SU-DHL-6 (cell line): ENCODE measurements at regions not wholly inside any gene's neighbourhood (a gene's known extent, or its start where the extent isn't known, plus 50 kb on each side); places are given as distances from the start of the nearest gene placed in this dataset.
"Not testable (repeated sequence)": the region's sequence is repeated elsewhere in the genome, so short reads cannot be mapped to it uniquely, and the experiment has no call there.

Source experiments
- EZH2phosphoT487 ChIP-seq: fragments of 200-600 bp; sonication (generic), shearing (Covaris generic); conservative IDR thresholded peaks from 2 replicates; pipeline ENCODE4 v1.6.1; 2018; ENCODE audit warnings: mild to moderate bottlenecking, antibody characterized with exemption, low read length, moderate library complexity, mixed read lengths
- TF ChIP-seq, protein P1 (sequence below): fragments of 200-600 bp; sonication (generic); IDR thresholded peaks from one replicate; pipeline ENCODE4 v1.5.1; 2017; ENCODE audit warnings: antibody characterized with exemption, mild to moderate bottlenecking, low read length, moderate library complexity; ENCODE audit not compliant: insufficient read depth, poor library complexity, severe bottlenecking

DNA sequence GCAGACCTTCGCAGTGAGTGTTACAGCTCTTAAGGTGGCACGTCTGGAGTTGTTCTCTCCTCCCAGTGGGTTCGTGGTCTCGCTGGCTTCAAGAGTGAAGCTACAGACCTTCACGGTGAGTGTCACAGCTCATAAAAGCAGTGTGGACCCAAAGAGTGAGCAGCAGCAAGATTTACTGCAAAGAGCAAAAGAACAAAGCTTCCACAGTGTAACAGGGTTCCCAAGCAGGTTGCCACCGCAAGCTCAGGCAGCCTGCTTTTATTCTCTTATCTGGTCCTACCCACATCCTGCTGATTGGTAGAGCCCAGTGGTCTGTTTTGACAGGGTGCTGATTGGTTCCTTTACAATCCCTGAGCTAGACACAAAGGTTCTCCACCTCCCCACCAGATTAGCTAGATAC lies 886.1 kb downstream of the KCNT2 start:
- TF ChIP-seq, protein P1, sequence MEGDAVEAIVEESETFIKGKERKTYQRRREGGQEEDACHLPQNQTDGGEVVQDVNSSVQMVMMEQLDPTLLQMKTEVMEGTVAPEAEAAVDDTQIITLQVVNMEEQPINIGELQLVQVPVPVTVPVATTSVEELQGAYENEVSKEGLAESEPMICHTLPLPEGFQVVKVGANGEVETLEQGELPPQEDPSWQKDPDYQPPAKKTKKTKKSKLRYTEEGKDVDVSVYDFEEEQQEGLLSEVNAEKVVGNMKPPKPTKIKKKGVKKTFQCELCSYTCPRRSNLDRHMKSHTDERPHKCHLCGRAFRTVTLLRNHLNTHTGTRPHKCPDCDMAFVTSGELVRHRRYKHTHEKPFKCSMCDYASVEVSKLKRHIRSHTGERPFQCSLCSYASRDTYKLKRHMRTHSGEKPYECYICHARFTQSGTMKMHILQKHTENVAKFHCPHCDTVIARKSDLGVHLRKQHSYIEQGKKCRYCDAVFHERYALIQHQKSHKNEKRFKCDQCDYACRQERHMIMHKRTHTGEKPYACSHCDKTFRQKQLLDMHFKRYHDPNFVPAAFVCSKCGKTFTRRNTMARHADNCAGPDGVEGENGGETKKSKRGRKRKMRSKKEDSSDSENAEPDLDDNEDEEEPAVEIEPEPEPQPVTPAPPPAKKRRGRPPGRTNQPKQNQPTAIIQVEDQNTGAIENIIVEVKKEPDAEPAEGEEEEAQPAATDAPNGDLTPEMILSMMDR: not testable (repeated sequence)
- not testable (repeated sequence) for TF ChIP-seq EZH2phosphoT487
